SK-N-SH (cell line): ENCODE measurements at regions not wholly inside any gene's neighbourhood (a gene's known extent, or its start where the extent isn't known, plus 50 kb on each side); places are given as distances from the start of the nearest gene placed in this dataset.

ENCODE experiments used
- CTCF ChIA-PET: fragments of 300-600, 350-600 bp; formaldehyde crosslinking; extraction: SDS; loops from one replicate; lab custom pipeline; 2021; lab: Yijun Ruan, JAX
- POLR2A ChIA-PET: fragments of 350-600 bp; sonication (Branson Sonifier 250); formaldehyde crosslinking; extraction: SDS; loops from one replicate; lab custom pipeline; 2020; ENCODE audit warnings: antibody characterized with exemption, inconsistent platforms; lab: Yijun Ruan, JAX
- DNase-seq: peaks from one replicate; pipeline ENCODE4 v3.0.0; 2012
- H2AFZ ChIP-seq: fragments of 200-600 bp; sonication (generic); 2 replicates; pipeline ENCODE4 v1.8.1; 2016; ENCODE audit warnings: antibody characterized with exemption, mild to moderate bottlenecking, low read depth
- H3F3A ChIP-seq: fragments of 200-600 bp; sonication (generic); replicated peaks from 2 replicates; pipeline ENCODE3; 2016; ENCODE audit warnings: antibody characterized with exemption, mild to moderate bottlenecking; ENCODE audit not compliant: insufficient read depth
- H3K27ac ChIP-seq, 2 experiments: fragments of 200-500 bp in 1 of 2; fragments of 200-600 bp in 1 of 2; sonication (Bioruptor generic) in 1 of 2; sonication (generic), shearing (Covaris generic) in 1 of 2; 2 replicates each; pipeline versions ENCODE4 v1.5.1 to v1.6.1; 2014 to 2016; ENCODE audit warnings: low read depth in 2 of 2, inconsistent platforms in 1 of 2, low read length in 1 of 2, mild to moderate bottlenecking in 1 of 2, mixed read lengths in 1 of 2
- H3K27me3 ChIP-seq: fragments of 200-600 bp; sonication (generic), shearing (Covaris generic); 2 replicates; pipeline ENCODE4 v1.6.1; 2016; ENCODE audit warnings: mixed run types; ENCODE audit not compliant: insufficient read depth
- H3K36me3 ChIP-seq, 2 experiments: fragments of 200-500 bp in 1 of 2; fragments of 200-600 bp in 1 of 2; sonication (Bioruptor generic) in 1 of 2; sonication (generic) in 1 of 2; replicated peaks in 1 of 2; 2 replicates each; pipeline versions ENCODE3 to v1.5.1; 2014 to 2016; ENCODE audit warnings: low read length in 1 of 2, mild to moderate bottlenecking in 1 of 2; ENCODE audit not compliant: insufficient read depth in 2 of 2, control insufficient read depth in 1 of 2
- H3K4me1 ChIP-seq, 2 experiments: fragments of 200-500 bp in 1 of 2; fragments of 200-600 bp in 1 of 2; sonication (Bioruptor generic) in 1 of 2; sonication (generic), shearing (Covaris generic) in 1 of 2; 2 replicates each; pipeline versions ENCODE4 v1.5.1 to v1.6.1; 2014 to 2016; ENCODE audit warnings: low read depth in 1 of 2, low read length in 1 of 2, mixed run types in 1 of 2; ENCODE audit not compliant: insufficient read depth in 2 of 2, control insufficient read depth in 1 of 2
- H3K4me2 ChIP-seq: fragments of 200-600 bp; sonication (generic), shearing (Covaris generic); 2 replicates; pipeline ENCODE4 v1.6.1; 2017; ENCODE audit warnings: mixed run types
- H3K4me3 ChIP-seq, 2 experiments: fragments of 200-500 bp in 1 of 2; fragments of 200-600 bp in 1 of 2; sonication (Bioruptor generic) in 1 of 2; sonication (generic), shearing (Covaris generic) in 1 of 2; 2 replicates each; pipeline versions ENCODE4 v1.5.1 to v1.8.1; 2014 to 2016; ENCODE audit warnings: low read depth in 2 of 2, inconsistent platforms in 1 of 2, low read length in 1 of 2, mild to moderate bottlenecking in 1 of 2, mixed read lengths in 1 of 2, moderate library complexity in 1 of 2
- H3K79me2 ChIP-seq: fragments of 200-600 bp; sonication (generic); 2 replicates; pipeline ENCODE4 v1.8.1; 2017; ENCODE audit warnings: mild to moderate bottlenecking; ENCODE audit not compliant: insufficient read depth
- H3K9ac ChIP-seq: fragments of 200-600 bp; sonication (generic); 2 replicates; pipeline ENCODE4 v1.6.1; 2017; ENCODE audit warnings: mixed run types
- H3K9me2 ChIP-seq: fragments of 200-600 bp; sonication (generic); 2 replicates; pipeline ENCODE4 v1.6.1; 2017; ENCODE audit warnings: mixed run types
- H3K9me3 ChIP-seq: fragments of 200-600 bp; sonication (generic); 2 replicates; pipeline ENCODE4 v1.6.1; 2017; ENCODE audit warnings: mixed run types, mild to moderate bottlenecking, moderate library complexity
- H4K20me1 ChIP-seq: fragments of 200-600 bp; sonication (generic); 2 replicates; pipeline ENCODE4 v1.6.1; 2017; ENCODE audit warnings: mild to moderate bottlenecking, mixed run types; ENCODE audit not compliant: insufficient read depth
- CHD2 ChIP-seq: fragments of 150-350 bp; IDR thresholded peaks from 2 replicates; pipeline ENCODE4 v1.6.1; 2018; ENCODE audit warnings: low read length; ENCODE audit not compliant: partially characterized antibody
- ELF1 ChIP-seq: IDR thresholded peaks from 2 replicates; pipeline ENCODE4 v1.4.0; 2012
- FOSL2 ChIP-seq: IDR thresholded peaks from 2 replicates; pipeline ENCODE4 v1.4.0; 2012; ENCODE audit warnings: low read depth, mild to moderate bottlenecking, moderate library complexity, borderline replicate concordance
- FOXJ3 ChIP-seq: sonication (generic); formaldehyde crosslinking; IDR thresholded peaks from 2 replicates; pipeline ENCODE4 v1.5.1; 2020; ENCODE audit warnings: mild to moderate bottlenecking, missing genetic modification reagents
- FOXM1 ChIP-seq: IDR thresholded peaks from 2 replicates; pipeline ENCODE4 v1.4.0; 2012; ENCODE audit warnings: low read depth, mild to moderate bottlenecking
- GABPA ChIP-seq: IDR thresholded peaks from 2 replicates; pipeline ENCODE4 v1.4.0; 2012; ENCODE audit warnings: low read depth, mild to moderate bottlenecking
- IRF3 ChIP-seq: fragments of 150-350 bp; IDR thresholded peaks from 2 replicates; pipeline ENCODE4 v1.6.1; 2016; ENCODE audit warnings: mild to moderate bottlenecking, low read depth, low read length
- JUND ChIP-seq: IDR thresholded peaks from 2 replicates; pipeline ENCODE4 v1.4.0; 2012
- MAX ChIP-seq: IDR thresholded peaks from 2 replicates; pipeline ENCODE4 v1.4.0; 2012; ENCODE audit warnings: low read depth
- MXI1 ChIP-seq: IDR thresholded peaks from 2 replicates; pipeline ENCODE4 v1.6.1; 2012; ENCODE audit warnings: mild to moderate bottlenecking, low read depth, low read length, improper control_type of control experiment
- NRF1 ChIP-seq: IDR thresholded peaks from 2 replicates; pipeline ENCODE4 v1.6.1; 2012; ENCODE audit warnings: low read depth, mild to moderate bottlenecking, low read length
- PBX3 ChIP-seq: IDR thresholded peaks from 2 replicates; pipeline ENCODE4; 2012
- POLR2AphosphoS5 ChIP-seq: IDR thresholded peaks from 2 replicates; pipeline ENCODE4 v1.6.1; 2012; ENCODE audit warnings: low read depth, low read length
- REST ChIP-seq: IDR thresholded peaks from 2 replicates; pipeline ENCODE4 v1.6.1; 2012; ENCODE audit warnings: mild to moderate bottlenecking, low read depth, low read length, moderate library complexity
- RFX5 ChIP-seq: IDR thresholded peaks from 2 replicates; pipeline ENCODE4 v1.6.1; 2012; ENCODE audit warnings: mild to moderate bottlenecking, improper control_type of control experiment, low read length
- RXRA ChIP-seq: IDR thresholded peaks from 2 replicates; pipeline ENCODE4 v1.4.0; 2012; ENCODE audit warnings: low read depth, mild to moderate bottlenecking, borderline replicate concordance
- SIN3A ChIP-seq: IDR thresholded peaks from 2 replicates; pipeline ENCODE4 v1.6.1; 2012; ENCODE audit warnings: low read depth, mild to moderate bottlenecking, low read length, moderate library complexity, borderline replicate concordance
- SMC3 ChIP-seq: IDR thresholded peaks from 2 replicates; pipeline ENCODE4 v1.6.1; 2012; ENCODE audit warnings: low read depth, low read length, improper control_type of control experiment
- TEAD4 ChIP-seq: IDR thresholded peaks from 2 replicates; pipeline ENCODE4 v1.4.0; 2012; ENCODE audit warnings: mild to moderate bottlenecking, borderline replicate concordance; ENCODE audit not compliant: insufficient read depth
- USF1 ChIP-seq: IDR thresholded peaks from 2 replicates; pipeline ENCODE4 v1.4.0; 2012; ENCODE audit warnings: low read depth, borderline replicate concordance
- USF2 ChIP-seq: fragments of 150-350 bp; IDR thresholded peaks from 2 replicates; pipeline ENCODE4 v1.6.1; 2017; ENCODE audit warnings: antibody characterized with exemption, low read length, low read depth, borderline replicate concordance
- YY1 ChIP-seq: IDR thresholded peaks from 2 replicates; pipeline ENCODE4 v1.4.0; 2012; ENCODE audit warnings: low read depth, mild to moderate bottlenecking
- ZBTB33 ChIP-seq: IDR thresholded peaks from 2 replicates; pipeline ENCODE4 v1.4.0; 2012; ENCODE audit warnings: low read depth, borderline replicate concordance
- WGBS: methylation state at CpG from one replicate; pipeline ENCODE4 v1.1.6; 2017; ENCODE audit warnings: low lambda C conversion rate; 5-methylcytosine and 5-hydroxymethylcytosine counted together

GRCh38 chr15:36501063-36501678 is 78.3 kb upstream of the CDIN1 start:
- no peak overlapping the region for H3K4me3 ChIP-seq
- H2AFZ ChIP-seq = peak overlapping the region; percentile 75
- H3K9ac ChIP-seq = no peak overlapping the region; the same call in 1 of the 2 replicates
- H3K4me2 ChIP-seq = peak overlapping the region; percentile 4; the same call in 1 of the 2 replicates
- H3K4me1 ChIP-seq = peaks cover 4 to 12% of the 10 kb centered on the region in 2 experiments; a peak in 2 of 4 replicates
- 11% methylated on average over 5 of the region's 5 CpGs for WGBS
- peak; percentile 57 for DNase-seq
- ChIA-PET POLR2A (no interaction called here), CTCF (interaction anchor here (0.6 to 3.3 kb wide), 49 partner anchors 9 to 1423 kb away, joined by 3 to 18 read pairs (median 4); no protein-coding TSS in a partner anchor)
- no peaks in the 10 kb centered on the region for H3K27me3 ChIP-seq
- no peaks in the 10 kb centered on the region for H3K9me2 ChIP-seq
- H3K79me2 ChIP-seq = no peaks in the 10 kb centered on the region
- H3K36me3 ChIP-seq = no peaks in the 10 kb centered on the region
- no peaks in the 10 kb centered on the region for H3F3A ChIP-seq
- peak overlapping the region; percentile 40 to 55 for H3K27ac ChIP-seq
- no peaks in the 10 kb centered on the region for H4K20me1 ChIP-seq
- no peaks in the 10 kb centered on the region for H3K9me3 ChIP-seq
- TF ChIP-seq GABPA (no peak), MXI1 (peak; percentile 29; the same call in 1 of the 2 replicates), NRF1 (no peak), USF2 (no peak), FOXJ3 (CRISPR knock-in tag) (no peak), ZBTB33 (no peak), POLR2AphosphoS5 (no peak), YY1 (no peak), SMC3 (peak; percentile 89), ELF1 (no peak), RFX5 (no peak), FOSL2 (no peak), MAX (no peak), REST (no peak), TEAD4 (no peak), FOXM1 (no peak), CHD2 (no peak), SIN3A (no peak), JUND (no peak), IRF3 (no peak), RXRA (no peak), USF1 (no peak), PBX3 (no peak)
